ENCODE measurements at regions not wholly inside any gene's neighbourhood (a gene's known extent, or its start where the extent isn't known, plus 50 kb on each side); places are given as distances from the start of the nearest gene placed in this dataset.

DNA sequence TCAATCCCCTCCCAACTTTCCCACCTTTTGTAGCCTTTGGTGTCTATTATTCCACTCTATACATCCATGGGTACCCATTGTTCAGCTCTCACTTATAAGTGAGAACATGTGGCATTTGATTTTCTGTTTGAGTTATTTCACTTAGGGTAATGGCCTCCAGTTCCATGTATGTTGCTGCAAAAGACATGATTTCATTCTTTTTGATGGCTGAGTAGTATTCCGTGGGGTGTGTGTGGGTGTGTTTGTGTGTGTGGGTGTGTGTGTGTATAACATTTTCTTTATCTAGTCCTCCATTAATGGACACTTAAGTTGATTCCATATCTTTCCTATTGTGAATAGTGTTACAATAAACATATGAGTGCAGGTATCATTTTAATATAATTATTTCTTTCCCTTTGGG is 157.5 kb upstream of the FSTL4 start:
- TF ChIP-seq, protein P1, sequence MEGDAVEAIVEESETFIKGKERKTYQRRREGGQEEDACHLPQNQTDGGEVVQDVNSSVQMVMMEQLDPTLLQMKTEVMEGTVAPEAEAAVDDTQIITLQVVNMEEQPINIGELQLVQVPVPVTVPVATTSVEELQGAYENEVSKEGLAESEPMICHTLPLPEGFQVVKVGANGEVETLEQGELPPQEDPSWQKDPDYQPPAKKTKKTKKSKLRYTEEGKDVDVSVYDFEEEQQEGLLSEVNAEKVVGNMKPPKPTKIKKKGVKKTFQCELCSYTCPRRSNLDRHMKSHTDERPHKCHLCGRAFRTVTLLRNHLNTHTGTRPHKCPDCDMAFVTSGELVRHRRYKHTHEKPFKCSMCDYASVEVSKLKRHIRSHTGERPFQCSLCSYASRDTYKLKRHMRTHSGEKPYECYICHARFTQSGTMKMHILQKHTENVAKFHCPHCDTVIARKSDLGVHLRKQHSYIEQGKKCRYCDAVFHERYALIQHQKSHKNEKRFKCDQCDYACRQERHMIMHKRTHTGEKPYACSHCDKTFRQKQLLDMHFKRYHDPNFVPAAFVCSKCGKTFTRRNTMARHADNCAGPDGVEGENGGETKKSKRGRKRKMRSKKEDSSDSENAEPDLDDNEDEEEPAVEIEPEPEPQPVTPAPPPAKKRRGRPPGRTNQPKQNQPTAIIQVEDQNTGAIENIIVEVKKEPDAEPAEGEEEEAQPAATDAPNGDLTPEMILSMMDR (IDR thresholded peaks at IDR 0.05; ENCODE audit: insufficient read depth, low read length): no peak
- no peak for DNase-seq (ENCODE audit: low read depth)
- no peak overlapping the region for H3K4me3 ChIP-seq (ENCODE audit: low read depth, low read length)

DNA sequence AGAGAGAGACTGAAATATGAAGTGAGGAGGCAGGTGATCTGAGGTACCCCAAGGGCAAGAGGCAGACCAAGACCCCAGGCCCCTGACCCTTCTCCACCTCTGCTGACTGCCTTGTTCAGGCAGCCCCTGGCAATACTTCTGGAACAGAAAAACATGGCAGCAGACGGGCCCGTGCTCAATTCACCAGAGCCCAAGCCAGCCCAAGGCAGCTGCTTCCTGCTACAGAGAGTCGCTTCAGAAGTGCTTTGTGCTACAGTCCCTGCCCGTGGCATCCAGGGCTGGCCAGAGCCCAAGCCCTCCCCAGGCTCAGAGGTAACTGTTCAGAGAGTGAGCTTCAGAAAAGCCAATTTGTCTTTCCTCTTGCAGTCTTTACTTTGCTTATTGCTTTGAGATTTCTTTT is 151.4 kb upstream of the FSTL4 start:
- no peak overlapping the region for H3K4me3 ChIP-seq (ENCODE audit: low read depth, low read length)
- TF ChIP-seq, protein P1 (IDR thresholded peaks at IDR 0.05; ENCODE audit: insufficient read depth, low read length): no peak
- no peak for DNase-seq (ENCODE audit: low read depth)

DNA sequence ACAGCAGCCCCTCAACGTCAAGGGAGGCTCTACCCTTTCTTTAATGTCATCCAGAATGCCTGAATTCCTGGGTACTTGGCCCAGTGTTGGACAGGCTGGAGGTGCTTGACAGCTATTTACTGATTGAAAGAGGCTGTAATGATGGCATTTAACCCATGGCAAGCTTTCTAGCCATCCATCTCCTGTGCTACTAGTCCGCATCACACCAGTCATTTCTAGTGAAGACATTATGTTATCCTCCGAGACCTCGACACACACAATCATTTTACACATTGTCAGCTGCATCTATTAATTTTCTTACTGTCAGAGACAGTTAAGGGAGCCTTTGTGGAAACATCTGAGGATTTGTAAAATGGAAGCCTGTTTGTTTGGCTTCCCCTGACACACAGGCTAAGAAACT is 149.3 kb upstream of the FSTL4 start:
- no peak for DNase-seq (ENCODE audit: low read depth)
- H3K4me3 ChIP-seq (ENCODE audit: low read depth, low read length): no peak overlapping the region
- TF ChIP-seq, protein P1 (IDR thresholded peaks at IDR 0.05; ENCODE audit: insufficient read depth, low read length): no peak

DNA sequence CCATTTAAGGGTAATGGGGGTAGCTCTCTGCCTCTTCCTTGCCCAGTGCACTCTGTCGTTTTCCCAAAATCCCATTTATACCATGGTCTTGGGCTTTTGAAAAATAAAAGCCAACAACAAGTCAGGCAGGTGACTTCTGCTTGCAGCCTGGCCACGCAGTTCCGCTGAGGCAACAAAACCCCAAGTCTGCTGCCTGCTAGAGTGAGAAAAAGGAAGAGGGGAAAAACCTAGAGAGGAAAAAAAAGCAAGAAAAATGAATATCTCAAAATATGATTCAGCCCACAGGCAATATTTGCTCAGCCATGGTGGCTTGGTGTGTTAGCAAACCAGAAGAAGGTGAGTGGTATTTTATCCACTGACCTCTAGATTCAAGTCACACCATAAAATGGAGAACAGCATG is 148.2 kb upstream of the FSTL4 start:
- no peak overlapping the region for H3K4me3 ChIP-seq (ENCODE audit: low read depth, low read length)
- TF ChIP-seq, protein P1 (IDR thresholded peaks at IDR 0.05; ENCODE audit: insufficient read depth, low read length): no peak
- DNase-seq (ENCODE audit: low read depth): no peak

DNA sequence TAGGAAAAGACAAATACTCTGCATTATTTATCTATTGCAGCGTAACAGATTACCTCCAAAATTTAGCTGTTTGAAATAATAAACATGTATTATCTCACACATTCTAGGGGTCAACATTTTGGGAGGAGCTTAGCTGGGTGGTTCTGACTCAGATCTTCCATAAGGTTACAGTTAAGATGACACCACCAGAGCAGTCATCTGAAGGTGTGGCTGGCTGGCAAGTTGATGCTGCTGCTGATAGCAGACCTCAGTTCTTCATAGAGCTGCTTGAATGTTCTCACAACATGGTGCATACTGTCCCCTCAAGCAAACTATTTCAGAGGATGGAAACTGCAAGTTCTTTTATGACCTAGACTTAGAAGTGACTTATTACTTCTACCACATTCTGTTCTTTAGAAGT is 146.3 kb upstream of the FSTL4 start:
- no peak overlapping the region for H3K4me3 ChIP-seq (ENCODE audit: low read depth, low read length)
- TF ChIP-seq, protein P1 (IDR thresholded peaks at IDR 0.05; ENCODE audit: insufficient read depth, low read length): no peak

DNA sequence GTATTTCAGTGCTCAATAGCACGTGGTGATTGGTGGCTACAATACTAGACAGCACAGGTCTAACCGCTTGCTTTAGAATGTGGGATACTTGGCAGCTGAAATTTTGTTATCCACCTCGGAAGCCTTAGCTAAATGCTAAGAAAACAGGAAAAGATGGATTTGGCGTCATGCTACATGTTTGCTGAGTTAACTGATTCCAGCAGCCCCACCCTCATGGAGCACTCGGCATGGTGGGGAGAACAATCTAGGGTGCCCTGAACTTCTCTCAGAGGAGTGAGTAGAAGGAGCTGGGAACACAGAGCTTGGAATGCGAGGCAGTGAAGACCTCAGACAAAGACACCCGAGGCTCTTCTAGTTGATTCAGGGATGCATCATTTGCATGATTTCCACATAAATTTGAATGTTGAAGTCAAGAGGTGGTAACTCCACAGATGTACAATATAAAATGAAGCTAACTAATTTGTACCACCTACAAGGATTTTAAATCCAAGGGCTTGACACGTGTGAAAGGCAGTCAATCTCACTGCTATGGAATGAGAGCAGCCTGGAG is 145.1 kb upstream of the FSTL4 start:
- no peak overlapping the region for H3K4me3 ChIP-seq (ENCODE audit: low read depth, low read length)
- no peak for DNase-seq (ENCODE audit: low read depth)
- TF ChIP-seq, protein P1 (IDR thresholded peaks at IDR 0.05; ENCODE audit: insufficient read depth, low read length): no peak

More for the DNA sequence above, 146.3 kb upstream of the FSTL4 start:
- no peak for DNase-seq (ENCODE audit: low read depth)

DNA sequence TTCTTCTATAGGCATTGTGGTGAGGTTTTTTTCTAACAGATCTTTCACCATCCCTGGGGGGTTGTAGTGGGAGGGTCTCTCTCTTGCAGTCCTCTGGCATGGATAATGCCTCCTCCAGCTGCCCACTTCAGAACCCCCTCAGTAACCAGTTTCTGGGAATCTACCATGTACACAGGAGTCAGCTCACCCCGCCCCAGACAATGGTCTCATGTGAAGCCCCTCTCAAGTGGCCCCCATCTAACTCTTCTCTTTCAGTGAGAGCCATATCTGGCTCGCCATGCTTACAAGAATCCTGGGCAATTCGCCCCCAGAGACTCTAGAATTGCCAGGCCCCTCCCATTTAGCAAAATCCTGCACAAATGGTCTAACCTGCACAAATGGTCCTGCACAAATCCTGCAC is 144.4 kb upstream of the FSTL4 start:
- DNase-seq (ENCODE audit: low read depth): no peak
- TF ChIP-seq, protein P1 (IDR thresholded peaks at IDR 0.05; ENCODE audit: insufficient read depth, low read length): no peak
- H3K4me3 ChIP-seq (ENCODE audit: low read depth, low read length): no peak overlapping the region

Measured in fibroblast of the aortic adventitia (primary cell).